Body of pancreas (tissue), 4 donors: ENCODE measurements at regions not wholly inside any gene's neighbourhood (a gene's known extent, or its start where the extent isn't known, plus 50 kb on each side); places are given as distances from the start of the nearest gene placed in this dataset.

Experiments
- ATAC-seq: fragments of 150-250 bp; one replicate; pipeline ENCODE4 v1.9.1; 2016
- DNase-seq, 4 donors: peaks; one replicate each; pipeline ENCODE4 v3.0.0-alpha.2; 2019
- H3K27ac ChIP-seq, 4 donors: fragments of 200-600 bp; sonication (generic); 1 replicate in 3 of 4; 2 replicates in 1 of 4; pipeline versions ENCODE4 v1.5.1 to v1.6.1; 2016 to 2019; ENCODE audit warnings: mild to moderate bottlenecking in 1 of 4, mixed read lengths in 1 of 4, moderate library complexity in 1 of 4
- H3K27me3 ChIP-seq, 2 donors: fragments of 200-600 bp; sonication (generic); one replicate each; pipeline ENCODE4 v1.6.0; 2016; ENCODE audit warnings: mild to moderate bottlenecking in 1 of 2
- H3K36me3 ChIP-seq, 2 donors: fragments of 200-600 bp; sonication (generic); replicated peaks in 1 of 2; 2 replicates each; pipeline ENCODE4 v1.5.1; 2016; ENCODE audit warnings: low read depth in 2 of 2; ENCODE audit not compliant: insufficient read depth in 1 of 2
- H3K4me1 ChIP-seq: fragments of 200-600 bp; sonication (generic); one replicate; pipeline ENCODE4 v1.6.0; 2016
- H3K4me3 ChIP-seq, 2 donors: fragments of 200-600 bp; sonication (generic); 1 replicate in 1 of 2; 2 replicates in 1 of 2; pipeline ENCODE4 v1.5.1; 2016 to 2019
- H3K9me3 ChIP-seq, 3 donors: fragments of 200-600 bp; sonication (generic); 1 replicate in 2 of 3; 2 replicates in 1 of 3; pipeline ENCODE4 v1.5.1; 2016
- CTCF ChIP-seq, 7 experiments: fragments of 450-650 bp in 4 of 7; fragments of 200-600 bp in 3 of 7; sonication (generic) in 3 of 7; IDR thresholded peaks; one replicate each; pipeline ENCODE4 v1.5.1; 2016 to 2019; ENCODE audit warnings: antibody characterized with exemption in 7 of 7
- POLR2A ChIP-seq, 3 donors: fragments of 450-650 bp; IDR thresholded peaks; one replicate each; pipeline ENCODE4 v1.6.1; 2016; ENCODE audit warnings: antibody characterized with exemption in 3 of 3, mild to moderate bottlenecking in 2 of 3
- WGBS, 2 donors: methylation state at CpG; one replicate each; pipeline ENCODE4 v1.1.5; 2017; 5-methylcytosine and 5-hydroxymethylcytosine counted together
- intact Hi-C: fragments of 100-400 bp; cut with DNase I; formaldehyde crosslinking; loops from one replicate; pipeline ENCODE4 v1.15.1; 2023

- ATAC-seq (no peak), DNase-seq (no peak)
- H3K9me3 ChIP-seq: no peaks in the 10 kb centered on the region
- no peaks in the 10 kb centered on the region for H3K4me1 ChIP-seq
- H3K27ac ChIP-seq: no peak overlapping the region
- intact Hi-C loops: no loop called here
- WGBS, 2 donors: 62 to 64% methylated on average over 4 of the region's 4 CpGs
- no peak overlapping the region for H3K4me3 ChIP-seq
- peaks cover 0 to 3% of the 10 kb centered on the region in 2 donors for H3K27me3 ChIP-seq
- no peaks in the 10 kb centered on the region for H3K36me3 ChIP-seq
- TF ChIP-seq POLR2A (IDR thresholded peaks at IDR 0.05): no peak
- no peak for TF ChIP-seq CTCF (IDR thresholded peaks at IDR 0.05)
These were observed 220.7 kb upstream of the RXFP2 start for GRCh38 chr13:31518645-31519044.

GRCh38 chr13:31521435-31521834 lies 217.9 kb upstream of the RXFP2 start:
- no peaks in the 10 kb centered on the region for H3K4me1 ChIP-seq
- no peak for DNase-seq

GRCh38 chr13:31522396-31522795 lies 216.9 kb upstream of the RXFP2 start:
- TF ChIP-seq POLR2A (IDR thresholded peaks at IDR 0.05): no peak
- TF ChIP-seq CTCF (IDR thresholded peaks at IDR 0.05): no peak
- H3K36me3 ChIP-seq: no peaks in the 10 kb centered on the region
- intact Hi-C loops: no loop called here
- H3K27ac ChIP-seq: no peak overlapping the region
- H3K4me1 ChIP-seq: no peaks in the 10 kb centered on the region
- H3K4me3 ChIP-seq: no peak overlapping the region
- ATAC-seq: no peak
- H3K27me3 ChIP-seq: peaks cover 0 to under 1% of the 10 kb centered on the region in 2 donors
- no peaks in the 10 kb centered on the region for H3K9me3 ChIP-seq
- DNase-seq: no peak
- WGBS, 2 donors: 58 to 59% methylated on average over 1 of the region's 1 CpG

More at GRCh38 chr13:31521435-31521834, 217.9 kb upstream of the RXFP2 start:
- Histone ChIP-seq H3K36me3 (no peaks in the 10 kb centered on the region), H3K9me3 (no peaks in the 10 kb centered on the region), H3K27me3 (peaks cover 0 to 3% of the 10 kb centered on the region in 2 donors), H3K4me3 (no peak overlapping the region), H3K27ac (no peak overlapping the region)
- intact Hi-C loops: no loop called here
- TF ChIP-seq CTCF (IDR thresholded peaks at IDR 0.05): no peak
- TF ChIP-seq POLR2A (IDR thresholded peaks at IDR 0.05): no peak
- no peak for ATAC-seq

GRCh38 chr13:31528176-31528575 lies 211.2 kb upstream of the RXFP2 start:
- 49 to 51% methylated on average over 3 of the region's 3 CpGs for WGBS, 2 donors
- H3K4me1 ChIP-seq: no peaks in the 10 kb centered on the region
- DNase-seq (no peak), ATAC-seq (no peak)
- H3K9me3 ChIP-seq: no peaks in the 10 kb centered on the region
- no peaks in the 10 kb centered on the region for H3K36me3 ChIP-seq
- no peak for TF ChIP-seq CTCF (IDR thresholded peaks at IDR 0.05)
- TF ChIP-seq POLR2A (IDR thresholded peaks at IDR 0.05): no peak
- no peak overlapping the region for H3K27ac ChIP-seq
- H3K4me3 ChIP-seq: no peak overlapping the region
- H3K27me3 ChIP-seq: no peaks in the 10 kb centered on the region
- intact Hi-C loops: no loop called here

- 29 to 33% methylated on average over 1 of the region's 1 CpG for WGBS, 2 donors
- H3K27ac ChIP-seq: no peak overlapping the region
- DNase-seq: no peak
- intact Hi-C loops: no loop called here
- H3K4me1 ChIP-seq: no peaks in the 10 kb centered on the region
- H3K27me3 ChIP-seq: no peaks in the 10 kb centered on the region
- H3K36me3 ChIP-seq: no peaks in the 10 kb centered on the region
- H3K9me3 ChIP-seq: no peaks in the 10 kb centered on the region
- H3K4me3 ChIP-seq: no peak overlapping the region
- no peak for TF ChIP-seq CTCF (IDR thresholded peaks at IDR 0.05)
- no peak for TF ChIP-seq POLR2A (IDR thresholded peaks at IDR 0.05)
- ATAC-seq: no peak
These were observed 210.6 kb upstream of the RXFP2 start for GRCh38 chr13:31528758-31529157.
